Suprapubic skin (tissue), 4 donors: ENCODE measurements at regions not wholly inside any gene's neighbourhood (a gene's known extent, or its start where the extent isn't known, plus 50 kb on each side); places are given as distances from the start of the nearest gene placed in this dataset.

Experiments used
- DNase-seq, 2 donors: peaks; one replicate each; pipeline ENCODE4 v3.0.0-alpha.2; 2019; ENCODE audit warnings: low spot score in 2 of 2
- H3K27ac ChIP-seq: fragments of 200-600 bp; sonication (generic); one replicate; pipeline ENCODE4 v1.5.1; 2019
- H3K27me3 ChIP-seq: fragments of 200-600 bp; sonication (generic); one replicate; pipeline ENCODE4 v1.5.1; 2019
- H3K36me3 ChIP-seq: fragments of 200-600 bp; sonication (generic); one replicate; pipeline ENCODE4 v1.5.1; 2019
- H3K4me1 ChIP-seq: fragments of 200-600 bp; sonication (generic); one replicate; pipeline ENCODE4 v1.5.1; 2019
- H3K4me3 ChIP-seq: fragments of 200-600 bp; sonication (generic); one replicate; pipeline ENCODE4 v1.5.1; 2019; ENCODE audit warnings: mild to moderate bottlenecking
- H3K9me3 ChIP-seq: fragments of 200-600 bp; sonication (generic); one replicate; pipeline ENCODE4 v1.5.1; 2019
- CTCF ChIP-seq, 2 donors: fragments of 200-600 bp in 1 of 2; fragments of 450-650 bp in 1 of 2; sonication (generic) in 1 of 2; IDR thresholded peaks; one replicate each; pipeline ENCODE4 v1.5.1; 2016 to 2019; ENCODE audit warnings: antibody characterized with exemption in 2 of 2, mild to moderate bottlenecking in 1 of 2, moderate library complexity in 1 of 2
- EP300 ChIP-seq: sonication (generic); formaldehyde crosslinking; IDR thresholded peaks from one replicate; pipeline ENCODE4 v1.6.1; 2017; ENCODE audit warnings: antibody characterized with exemption
- POLR2A ChIP-seq, 2 donors: fragments of 450-650 bp; IDR thresholded peaks; one replicate each; pipeline ENCODE4 v1.6.1; 2017; ENCODE audit warnings: antibody characterized with exemption in 2 of 2, mild to moderate bottlenecking in 2 of 2, moderate library complexity in 2 of 2
- POLR2AphosphoS5 ChIP-seq, 3 donors: sonication (generic); formaldehyde crosslinking; IDR thresholded peaks; one replicate each; pipeline ENCODE4 v1.6.1; 2017; ENCODE audit warnings: antibody characterized with exemption in 3 of 3
- WGBS: methylation state at CpG from one replicate; pipeline ENCODE4 v1.1.5; 2018; 5-methylcytosine and 5-hydroxymethylcytosine counted together

GRCh38 chr20:63145156-63145555, 70.8 kb downstream of the YTHDF1 start:
- WGBS: 80% methylated on average over 4 of the region's 4 CpGs

GRCh38 chr20:63142933-63143332, 73.0 kb downstream of the YTHDF1 start:
- WGBS: 87% methylated on average over 9 of the region's 9 CpGs
- no peak overlapping the region for H3K27ac ChIP-seq
- no peak for TF ChIP-seq POLR2A (IDR thresholded peaks at IDR 0.05)
- no peak for TF ChIP-seq CTCF (IDR thresholded peaks at IDR 0.05)
- TF ChIP-seq EP300: no peak
- TF ChIP-seq POLR2AphosphoS5 (IDR thresholded peaks at IDR 0.05): no peak
- no peaks in the 10 kb centered on the region for H3K9me3 ChIP-seq
- DNase-seq: no peak
- no peak overlapping the region for H3K4me3 ChIP-seq
- H3K27me3 ChIP-seq: peaks cover 29% of the 10 kb centered on the region
- no peaks in the 10 kb centered on the region for H3K4me1 ChIP-seq
- H3K36me3 ChIP-seq: no peaks in the 10 kb centered on the region

More at GRCh38 chr20:63145156-63145555, 70.8 kb downstream of the YTHDF1 start:
- Histone ChIP-seq H3K27ac (no peak overlapping the region), H3K4me3 (no peak overlapping the region), H3K27me3 (peaks cover 32% of the 10 kb centered on the region), H3K4me1 (no peaks in the 10 kb centered on the region), H3K9me3 (peaks cover 6% of the 10 kb centered on the region), H3K36me3 (no peaks in the 10 kb centered on the region)
- TF ChIP-seq CTCF (IDR thresholded peaks at IDR 0.05): no peak
- no peak for TF ChIP-seq POLR2A (IDR thresholded peaks at IDR 0.05)
- no peak for TF ChIP-seq EP300
- TF ChIP-seq POLR2AphosphoS5 (IDR thresholded peaks at IDR 0.05): no peak
- DNase-seq: no peak

- no peak for DNase-seq
- Histone ChIP-seq H3K9me3 (no peaks in the 10 kb centered on the region), H3K27me3 (peaks cover 36% of the 10 kb centered on the region), H3K4me3 (no peak overlapping the region), H3K27ac (no peak overlapping the region), H3K4me1 (no peaks in the 10 kb centered on the region), H3K36me3 (no peaks in the 10 kb centered on the region)
- WGBS: 95% methylated on average over 8 of the region's 12 CpGs
- no peak for TF ChIP-seq CTCF (IDR thresholded peaks at IDR 0.05)
- TF ChIP-seq POLR2A (IDR thresholded peaks at IDR 0.05): no peak
- TF ChIP-seq POLR2AphosphoS5 (IDR thresholded peaks at IDR 0.05): no peak
- no peak for TF ChIP-seq EP300
Observed at GRCh38 chr20:63141531-63141930, 74.4 kb downstream of the YTHDF1 start.

- no peaks in the 10 kb centered on the region for H3K4me1 ChIP-seq
- no peak overlapping the region for H3K4me3 ChIP-seq
- H3K27me3 ChIP-seq: peaks cover 36% of the 10 kb centered on the region
- no peak for DNase-seq
- WGBS: 79% methylated on average over 12 of the region's 24 CpGs
- no peaks in the 10 kb centered on the region for H3K9me3 ChIP-seq
- H3K36me3 ChIP-seq: no peaks in the 10 kb centered on the region
- TF ChIP-seq EP300 (no peak), POLR2AphosphoS5 (IDR thresholded peaks at IDR 0.05) (no peak), CTCF (IDR thresholded peaks at IDR 0.05) (no peak), POLR2A (IDR thresholded peaks at IDR 0.05) (no peak)
- no peak overlapping the region for H3K27ac ChIP-seq
Observed at GRCh38 chr20:63140514-63141433, 75.2 kb downstream of the YTHDF1 start.

GRCh38 chr20:63139837-63140236, 76.1 kb downstream of the YTHDF1 start:
- no peaks in the 10 kb centered on the region for H3K9me3 ChIP-seq
- peaks cover 30% of the 10 kb centered on the region for H3K27me3 ChIP-seq
- no peaks in the 10 kb centered on the region for H3K36me3 ChIP-seq
- no peaks in the 10 kb centered on the region for H3K4me1 ChIP-seq
- H3K4me3 ChIP-seq: no peak overlapping the region
- 86% methylated on average over 19 of the region's 19 CpGs for WGBS
- no peak for TF ChIP-seq POLR2AphosphoS5 (IDR thresholded peaks at IDR 0.05)
- TF ChIP-seq POLR2A (IDR thresholded peaks at IDR 0.05): no peak
- TF ChIP-seq EP300: no peak
- no peak for TF ChIP-seq CTCF (IDR thresholded peaks at IDR 0.05)
- H3K27ac ChIP-seq: no peak overlapping the region
- DNase-seq: no peak
